NCI-H1105 treated with DMSO at 0.1 percent for 48 hours (cell line): ENCODE measurements at regions not wholly inside any gene's neighbourhood (a gene's known extent, or its start where the extent isn't known, plus 50 kb on each side); places are given as distances from the start of the nearest gene placed in this dataset.

ENCODE experiments used
- DNase-seq: peaks from one replicate; lab custom pipeline; 2025; lab: John Stamatoyannopoulos, UW

GRCh38 chr2:47265158-47265557 lies 88.8 kb upstream of the CALM2 start:
- DNase-seq = no peak

GRCh38 chr2:47264686-47265085 lies 88.4 kb upstream of the CALM2 start:
- no peak for DNase-seq

GRCh38 chr2:47264143-47264542 lies 87.8 kb upstream of the CALM2 start:
- DNase-seq = no peak

GRCh38 chr2:47262657-47263056 lies 86.3 kb upstream of the CALM2 start:
- DNase-seq = no peak

- DNase-seq = no peak
Observed at GRCh38 chr2:47260971-47261370, 84.7 kb upstream of the CALM2 start.

- DNase-seq = no peak
Observed at GRCh38 chr2:47259829-47260228, 83.5 kb upstream of the CALM2 start.

- DNase-seq = no peak
Observed at GRCh38 chr2:47257946-47258348, 81.6 kb upstream of the CALM2 start.

GRCh38 chr2:47256416-47257087 lies 80.2 kb upstream of the CALM2 start:
- no peak for DNase-seq

- no peak for DNase-seq
Observed at GRCh38 chr2:47255794-47256193, 79.5 kb upstream of the CALM2 start.

- DNase-seq = peak; percentile 8
Observed at GRCh38 chr2:47254464-47254863, 78.2 kb upstream of the CALM2 start.

GRCh38 chr2:47253447-47253846 lies 77.1 kb upstream of the CALM2 start:
- DNase-seq = no peak

- no peak for DNase-seq
Observed at GRCh38 chr2:47251404-47251675, 75.0 kb upstream of the CALM2 start.

GRCh38 chr2:47250586-47251403 lies 74.5 kb upstream of the CALM2 start:
- DNase-seq = peak; percentile 30

GRCh38 chr2:47249931-47250330 lies 73.6 kb upstream of the CALM2 start:
- DNase-seq = no peak

GRCh38 chr2:47249157-47249900 lies 73.0 kb upstream of the CALM2 start:
- peak; percentile 9 for DNase-seq

- DNase-seq = no peak
Observed at GRCh38 chr2:47243596-47244323, 67.4 kb upstream of the CALM2 start.

GRCh38 chr2:47241715-47242114 lies 65.4 kb upstream of the CALM2 start:
- no peak for DNase-seq

GRCh38 chr2:47239119-47239969 lies 63.0 kb upstream of the CALM2 start:
- no peak for DNase-seq

- DNase-seq = no peak
Observed at GRCh38 chr2:47238638-47239037, 62.3 kb upstream of the CALM2 start.

- no peak for DNase-seq
Observed at GRCh38 chr2:47237375-47238334, 61.3 kb upstream of the CALM2 start.
